ENCODE measurements at regions not wholly inside any gene's neighbourhood (a gene's known extent, or its start where the extent isn't known, plus 50 kb on each side); places are given as distances from the start of the nearest gene placed in this dataset.
A peak's percentile ranks its signal among the peaks of the same experiment; 100 is the strongest.

GRCh38 chr6:1544000-1544399 lies 65.7 kb upstream of the FOXC1 start:
- ATAC-seq: no peak
- Mint-ChIP-seq H3K9me3 (peaks cover 0 to 5% (median 0%) of the 10 kb centered on the region in 9 donors), H3K4me3 (no peak overlapping the region), H3K27ac (peak overlapping the region in 1 of 10 donors; percentile 7), H3K4me1 (peaks cover 0 to 12% (median 2%) of the 10 kb centered on the region in 4 donors), H3K27me3 (no peaks in the 10 kb centered on the region), H3K36me3 (peaks cover 4 to 9% (median 9%) of the 10 kb centered on the region in 3 donors)
- POLR2A ChIA-PET: no interaction called here
- DNase-seq: no peak

GRCh38 chr6:1544603-1545002 lies 65.1 kb upstream of the FOXC1 start:
- peaks cover 4 to 9% (median 9%) of the 10 kb centered on the region in 3 donors for H3K36me3 Mint-ChIP-seq
- peaks cover 0 to 12% (median 2%) of the 10 kb centered on the region in 4 donors for H3K4me1 Mint-ChIP-seq
- DNase-seq: no peak
- peak overlapping the region in 1 of 10 donors; percentile 7 for H3K27ac Mint-ChIP-seq
- POLR2A ChIA-PET: no interaction called here
- no peaks in the 10 kb centered on the region for H3K27me3 Mint-ChIP-seq
- no peak overlapping the region for H3K4me3 Mint-ChIP-seq
- ATAC-seq: no peak
- peaks cover 0 to 5% (median 0%) of the 10 kb centered on the region in 9 donors for H3K9me3 Mint-ChIP-seq

GRCh38 chr6:1545654-1546053 lies 64.1 kb upstream of the FOXC1 start:
- H3K4me3 Mint-ChIP-seq: no peak overlapping the region
- H3K4me1 Mint-ChIP-seq: peaks cover 0 to 11% (median 2%) of the 10 kb centered on the region in 4 donors
- DNase-seq (no peak), ATAC-seq (no peak)
- no peak overlapping the region for H3K27ac Mint-ChIP-seq
- H3K27me3 Mint-ChIP-seq: no peaks in the 10 kb centered on the region
- H3K9me3 Mint-ChIP-seq: peaks cover 0 to 5% (median 0%) of the 10 kb centered on the region in 9 donors
- H3K36me3 Mint-ChIP-seq: peaks cover 4 to 9% (median 9%) of the 10 kb centered on the region in 3 donors
- POLR2A ChIA-PET: no interaction called here

GRCh38 chr6:1547785-1548184 lies 61.9 kb upstream of the FOXC1 start:
- ATAC-seq: no peak
- Mint-ChIP-seq H3K4me1 (peaks cover 0 to 8% (median 4%) of the 10 kb centered on the region in 4 donors), H3K27me3 (no peaks in the 10 kb centered on the region), H3K9me3 (peaks cover 0 to 13% (median 2%) of the 10 kb centered on the region in 9 donors), H3K4me3 (no peak overlapping the region), H3K27ac (no peak overlapping the region), H3K36me3 (peaks cover 4 to 14% (median 9%) of the 10 kb centered on the region in 3 donors)
- POLR2A ChIA-PET: no interaction called here
- no peak for DNase-seq

- Mint-ChIP-seq H3K9me3 (peaks cover 0 to 24% (median 0%) of the 10 kb centered on the region in 9 donors), H3K36me3 (peaks cover 0 to 10% (median 9%) of the 10 kb centered on the region in 3 donors), H3K4me3 (peak overlapping the region in 1 of 10 donors; percentile 19), H3K4me1 (peaks cover 15 to 30% (median 16%) of the 10 kb centered on the region in 4 donors), H3K27ac (peak overlapping the region in 2 of 10 donors; percentile 17 to 52), H3K27me3 (peaks cover 0 to 18% (median 1%) of the 10 kb centered on the region in 5 donors)
- no peak for ATAC-seq
- POLR2A ChIA-PET: interaction anchor here (0.7 kb wide), 1 partner anchor 530 kb away, joined by 4 read pairs; no protein-coding TSS in a partner anchor
- DNase-seq: no peak
Observed at GRCh38 chr6:1551249-1551648, 58.5 kb upstream of the FOXC1 start.

GRCh38 chr6:1552296-1552761 lies 57.4 kb upstream of the FOXC1 start:
- H3K27me3 Mint-ChIP-seq: peaks cover 0 to 22% (median 1%) of the 10 kb centered on the region in 5 donors
- H3K4me3 Mint-ChIP-seq: no peak overlapping the region
- peaks cover 15 to 30% (median 16%) of the 10 kb centered on the region in 4 donors for H3K4me1 Mint-ChIP-seq
- H3K27ac Mint-ChIP-seq: no peak overlapping the region
- POLR2A ChIA-PET: interaction anchor here (0.7 kb wide), 1 partner anchor 11 kb away, joined by 3 read pairs; no protein-coding TSS in a partner anchor
- DNase-seq: no peak
- H3K36me3 Mint-ChIP-seq: peaks cover 0 to 10% (median 9%) of the 10 kb centered on the region in 3 donors
- no peak for ATAC-seq
- peaks cover 0 to 24% (median 0%) of the 10 kb centered on the region in 9 donors for H3K9me3 Mint-ChIP-seq

- DNase-seq: no peak
- Mint-ChIP-seq H3K4me3 (peak overlapping the region in 7 of 10 donors; percentile 1 to 88 (median 71)), H3K9me3 (peaks cover 0 to 24% (median 0%) of the 10 kb centered on the region in 9 donors), H3K27ac (peak overlapping the region in 2 of 10 donors; percentile 10 to 94), H3K36me3 (peaks cover 0 to 5% (median 0%) of the 10 kb centered on the region in 3 donors), H3K27me3 (peaks cover 0 to 22% (median 1%) of the 10 kb centered on the region in 5 donors), H3K4me1 (peaks cover 13 to 30% (median 15%) of the 10 kb centered on the region in 4 donors)
- no peak for ATAC-seq
- POLR2A ChIA-PET: no interaction called here
Observed at GRCh38 chr6:1553562-1554083, 56.1 kb upstream of the FOXC1 start.

- Mint-ChIP-seq H3K4me3 (peak overlapping the region; percentile 71 to 88 (median 84)), H3K4me1 (peaks cover 13 to 30% (median 15%) of the 10 kb centered on the region in 4 donors), H3K9me3 (peaks cover 0 to 24% (median 0%) of the 10 kb centered on the region in 9 donors), H3K36me3 (peaks cover 0 to 5% (median 0%) of the 10 kb centered on the region in 3 donors), H3K27ac (peak overlapping the region in 3 of 10 donors; percentile 10 to 94 (median 36)), H3K27me3 (peaks cover 0 to 22% (median 1%) of the 10 kb centered on the region in 5 donors)
- DNase-seq (no peak), ATAC-seq (no peak)
- POLR2A ChIA-PET: no interaction called here
Observed at GRCh38 chr6:1554141-1554475, 55.6 kb upstream of the FOXC1 start.

GRCh38 chr6:1554476-1555310 lies 55.0 kb upstream of the FOXC1 start:
- H3K9me3 Mint-ChIP-seq: peaks cover 0 to 24% (median 0%) of the 10 kb centered on the region in 9 donors
- peaks cover 0 to 22% (median 1%) of the 10 kb centered on the region in 5 donors for H3K27me3 Mint-ChIP-seq
- ATAC-seq (peak; percentile 95 to 96), DNase-seq (peak; percentile 28 to 77 (median 59))
- POLR2A ChIA-PET: interaction anchor here (1.1 kb wide), 1 partner anchor 30 kb away, joined by 15 read pairs; no protein-coding TSS in a partner anchor
- H3K27ac Mint-ChIP-seq: peak overlapping the region in 8 of 10 donors; percentile 36 to 94 (median 84)
- H3K4me3 Mint-ChIP-seq: peak overlapping the region; percentile 71 to 88 (median 84)
- H3K36me3 Mint-ChIP-seq: peaks cover 0 to 5% (median 0%) of the 10 kb centered on the region in 3 donors
- H3K4me1 Mint-ChIP-seq: peaks cover 13 to 30% (median 15%) of the 10 kb centered on the region in 4 donors

- POLR2A ChIA-PET: no interaction called here
- ATAC-seq: no peak
- DNase-seq: no peak
- Mint-ChIP-seq H3K27ac (no peak overlapping the region), H3K9me3 (peaks cover 0 to 12% (median 0%) of the 10 kb centered on the region in 9 donors), H3K4me1 (peaks cover 10 to 21% (median 14%) of the 10 kb centered on the region in 4 donors), H3K27me3 (peaks cover 0 to 30% (median 3%) of the 10 kb centered on the region in 5 donors), H3K4me3 (no peak overlapping the region), H3K36me3 (no peaks in the 10 kb centered on the region)
Observed at GRCh38 chr6:1558388-1558787, 51.3 kb upstream of the FOXC1 start.

Data from naive thymus-derived CD8-positive, alpha-beta T cell (primary cell).